ENCODE measurements at regions not wholly inside any gene's neighbourhood (a gene's known extent, or its start where the extent isn't known, plus 50 kb on each side); places are given as distances from the start of the nearest gene placed in this dataset.

DNA sequence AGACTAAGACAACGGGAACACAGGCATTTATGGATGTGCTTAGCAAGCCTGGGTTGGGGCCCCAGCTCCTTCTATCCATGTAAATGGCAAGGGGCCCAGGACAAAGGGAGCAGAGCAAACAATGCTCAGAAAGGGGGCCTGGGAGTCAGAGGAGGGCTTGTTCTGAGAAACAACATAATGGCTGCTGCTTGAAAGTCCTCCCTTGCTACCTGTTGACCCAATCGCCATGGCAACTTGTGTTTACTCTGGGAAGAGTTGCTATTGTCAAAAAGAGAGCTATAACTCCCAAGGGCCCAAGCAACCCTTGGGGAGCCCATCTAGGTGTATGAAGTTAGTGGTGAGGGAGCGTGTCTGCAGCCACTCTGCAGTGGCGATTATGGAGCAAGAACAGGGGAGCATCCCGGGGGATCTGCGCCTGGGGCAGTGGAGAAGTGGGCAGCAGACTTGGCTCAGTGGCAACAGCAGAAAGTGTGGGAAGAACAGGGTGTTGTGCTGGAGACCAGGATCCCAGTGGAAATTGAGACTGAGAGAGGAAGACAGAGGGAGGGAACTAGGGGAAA lies 118.7 kb upstream of the NLRP1 start:
- TF ChIP-seq POLR2A (IDR thresholded peaks at IDR 0.05; ENCODE audit: low read depth, low read length) (no peak), POLR2AphosphoS5 (IDR thresholded peaks at IDR 0.05; ENCODE audit: low read depth, low read length) (no peak)
